ENCODE measurements at regions not wholly inside any gene's neighbourhood (a gene's known extent, or its start where the extent isn't known, plus 50 kb on each side); places are given as distances from the start of the nearest gene placed in this dataset.

DNA sequence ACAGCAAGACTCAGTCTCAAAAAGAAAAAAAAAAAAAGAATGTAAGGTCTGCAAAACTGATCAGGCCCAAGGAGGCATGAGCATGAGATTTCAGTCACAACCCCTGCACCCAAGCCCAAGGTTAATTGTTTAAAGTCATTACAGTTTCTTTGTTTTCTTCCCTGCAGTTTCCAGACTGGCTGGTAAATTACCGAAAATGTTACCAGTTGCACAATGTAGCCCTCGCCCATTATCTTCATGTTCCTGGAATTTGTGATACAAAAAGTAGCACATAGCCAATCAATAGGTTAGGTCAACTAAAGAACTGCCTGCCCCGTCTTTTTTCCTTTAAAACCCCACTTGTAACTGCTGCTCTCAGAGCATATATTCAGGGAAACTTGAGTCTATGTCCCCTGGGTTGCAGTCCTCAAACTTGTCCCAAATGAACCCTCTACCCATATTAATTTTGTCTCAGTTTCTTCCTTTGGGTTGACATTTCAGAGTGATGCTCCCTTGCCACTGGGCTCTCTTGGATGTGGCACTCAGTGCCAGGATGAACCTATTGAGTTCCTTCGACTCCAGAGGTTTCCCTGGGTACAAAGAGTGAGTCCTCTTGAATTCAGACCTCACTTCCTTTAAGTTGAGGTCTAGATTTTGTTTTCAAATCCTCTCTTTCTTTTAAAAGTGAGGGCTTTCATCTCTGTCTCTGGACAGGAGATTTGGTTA, 216.2 kb upstream of the HS6ST1 start:
- CTCF ChIA-PET: no interaction called here

GRCh38 chr2:128535953-128536352, 217.3 kb upstream of the HS6ST1 start:
- peaks cover 3 to 5% of the 10 kb centered on the region in 2 donors for H3K27me3 Mint-ChIP-seq
- Histone ChIP-seq H3K9me3 (ENCODE audit: low read length) (no peaks in the 10 kb centered on the region), H3K36me3 (ENCODE audit: insufficient read depth, low read length) (no peaks in the 10 kb centered on the region), H3K27ac (ENCODE audit: low read depth, low read length) (no peak overlapping the region), H3K4me1 (ENCODE audit: insufficient read depth, low read length) (no peaks in the 10 kb centered on the region), H3K27me3 (ENCODE audit: insufficient read depth, low read length, poor library complexity, severe bottlenecking) (no peaks in the 10 kb centered on the region), H3K4me3 (ENCODE audit: low read length) (no peak overlapping the region)
- no peak overlapping the region for H3K27ac Mint-ChIP-seq
- H3K4me1 Mint-ChIP-seq: peaks cover 1 to 4% (median 2%) of the 10 kb centered on the region in 3 donors
- DNase-seq: no peak
- ChIA-PET CTCF (no interaction called here), POLR2A (no interaction called here)
- no peak overlapping the region for H3K4me3 Mint-ChIP-seq
- H3K9me3 Mint-ChIP-seq: no peaks in the 10 kb centered on the region
- H3K36me3 Mint-ChIP-seq: no peaks in the 10 kb centered on the region

More for the DNA sequence above, 216.2 kb upstream of the HS6ST1 start:
- H3K9me3 Mint-ChIP-seq: no peaks in the 10 kb centered on the region
- POLR2A ChIA-PET: no interaction called here
- Histone ChIP-seq H3K4me3 (ENCODE audit: low read length) (no peak overlapping the region), H3K27ac (ENCODE audit: low read depth, low read length) (no peak overlapping the region), H3K36me3 (ENCODE audit: insufficient read depth, low read length) (no peaks in the 10 kb centered on the region), H3K27me3 (ENCODE audit: insufficient read depth, low read length, poor library complexity, severe bottlenecking) (no peaks in the 10 kb centered on the region), H3K9me3 (ENCODE audit: low read length) (no peaks in the 10 kb centered on the region), H3K4me1 (ENCODE audit: insufficient read depth, low read length) (no peaks in the 10 kb centered on the region)
- H3K27me3 Mint-ChIP-seq: peaks cover 5% of the 10 kb centered on the region in 2 donors
- peaks cover 1 to 5% (median 4%) of the 10 kb centered on the region in 3 donors for H3K4me1 Mint-ChIP-seq
- H3K27ac Mint-ChIP-seq: no peak overlapping the region
- H3K36me3 Mint-ChIP-seq: no peaks in the 10 kb centered on the region
- DNase-seq: no peak
- H3K4me3 Mint-ChIP-seq: peak overlapping the region in 1 of 7 donors; percentile 75

GRCh38 chr2:128536925-128537620, 218.4 kb upstream of the HS6ST1 start:
- H3K4me3 ChIP-seq (ENCODE audit: low read length): no peak overlapping the region

DNA sequence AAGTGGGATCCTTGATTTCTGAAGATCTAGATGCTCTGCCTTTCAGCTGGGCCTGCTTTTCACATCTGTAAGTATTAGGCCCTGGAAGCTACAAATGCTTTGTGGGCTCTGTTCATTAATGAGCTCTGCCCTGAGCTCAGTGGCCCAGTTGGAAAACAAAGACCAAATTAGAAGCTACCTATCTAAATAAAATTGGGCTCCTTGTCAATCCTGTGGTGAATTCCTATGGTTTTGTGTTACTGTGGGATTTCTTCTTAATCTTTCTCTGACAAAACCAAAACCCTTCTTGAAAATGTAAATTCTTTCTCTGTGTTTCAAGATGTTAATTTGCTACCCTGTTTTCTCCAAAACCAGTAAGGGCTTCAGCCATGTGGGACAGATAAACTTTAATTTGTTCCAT, 219.0 kb upstream of the HS6ST1 start:
- H3K4me1 ChIP-seq (ENCODE audit: insufficient read depth, low read length): no peaks in the 10 kb centered on the region
- POLR2A ChIA-PET: no interaction called here
- no peaks in the 10 kb centered on the region for H3K36me3 ChIP-seq (ENCODE audit: insufficient read depth, low read length)
- no peak overlapping the region for H3K27ac ChIP-seq (ENCODE audit: low read depth, low read length)
- H3K4me1 Mint-ChIP-seq: no peaks in the 10 kb centered on the region
- H3K9me3 Mint-ChIP-seq: no peaks in the 10 kb centered on the region
- H3K4me3 Mint-ChIP-seq: no peak overlapping the region
- no peak for DNase-seq
- no peaks in the 10 kb centered on the region for H3K9me3 ChIP-seq (ENCODE audit: low read length)
- H3K27me3 Mint-ChIP-seq: peaks cover 3 to 5% of the 10 kb centered on the region in 2 donors
- no peak overlapping the region for H3K4me3 ChIP-seq (ENCODE audit: low read length)
- H3K27ac Mint-ChIP-seq: no peak overlapping the region
- no peaks in the 10 kb centered on the region for H3K27me3 ChIP-seq (ENCODE audit: insufficient read depth, low read length, poor library complexity, severe bottlenecking)
- no peaks in the 10 kb centered on the region for H3K36me3 Mint-ChIP-seq
- CTCF ChIA-PET: no interaction called here

More at GRCh38 chr2:128536925-128537620, 218.4 kb upstream of the HS6ST1 start:
- DNase-seq: no peak
- Histone ChIP-seq H3K4me1 (ENCODE audit: insufficient read depth, low read length) (no peaks in the 10 kb centered on the region), H3K27me3 (ENCODE audit: insufficient read depth, low read length, poor library complexity, severe bottlenecking) (no peaks in the 10 kb centered on the region), H3K36me3 (ENCODE audit: insufficient read depth, low read length) (no peaks in the 10 kb centered on the region), H3K9me3 (ENCODE audit: low read length) (no peaks in the 10 kb centered on the region), H3K27ac (ENCODE audit: low read depth, low read length) (no peak overlapping the region)
- H3K9me3 Mint-ChIP-seq: no peaks in the 10 kb centered on the region
- no peaks in the 10 kb centered on the region for H3K4me1 Mint-ChIP-seq
- no peak overlapping the region for H3K4me3 Mint-ChIP-seq
- no peaks in the 10 kb centered on the region for H3K36me3 Mint-ChIP-seq
- H3K27ac Mint-ChIP-seq: peak overlapping the region in 1 of 8 donors; percentile 62
- ChIA-PET CTCF (no interaction called here), POLR2A (no interaction called here)
- peaks cover 3 to 5% of the 10 kb centered on the region in 2 donors for H3K27me3 Mint-ChIP-seq

DNA sequence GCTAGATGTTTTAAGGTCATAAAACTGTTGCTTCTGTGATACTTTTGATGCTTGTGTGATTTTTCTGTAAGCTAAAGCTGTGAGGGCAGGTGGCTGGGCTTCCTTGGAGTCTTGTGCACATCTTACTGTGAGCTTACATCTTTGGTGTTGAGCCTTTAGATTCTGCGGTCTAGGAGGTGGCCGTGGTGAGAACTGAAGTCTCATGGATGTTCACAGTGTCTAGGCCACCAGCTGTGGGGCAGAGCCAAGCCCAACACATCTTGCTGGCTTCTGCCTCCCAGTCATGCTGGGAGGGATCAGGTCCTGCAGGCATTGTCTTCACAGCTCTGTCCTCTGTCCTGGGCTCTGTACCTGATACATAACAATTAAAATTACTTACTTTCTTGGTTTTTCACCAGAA, 219.7 kb upstream of the HS6ST1 start:
- no peaks in the 10 kb centered on the region for H3K9me3 ChIP-seq (ENCODE audit: low read length)
- H3K4me3 Mint-ChIP-seq: no peak overlapping the region
- no peaks in the 10 kb centered on the region for H3K36me3 Mint-ChIP-seq
- ChIA-PET POLR2A (no interaction called here), CTCF (no interaction called here)
- H3K27ac ChIP-seq (ENCODE audit: low read depth, low read length): no peak overlapping the region
- no peak for DNase-seq
- H3K4me1 ChIP-seq (ENCODE audit: insufficient read depth, low read length): no peaks in the 10 kb centered on the region
- H3K27ac Mint-ChIP-seq: no peak overlapping the region
- no peaks in the 10 kb centered on the region for H3K36me3 ChIP-seq (ENCODE audit: insufficient read depth, low read length)
- no peak overlapping the region for H3K4me3 ChIP-seq (ENCODE audit: low read length)
- H3K27me3 Mint-ChIP-seq: peaks cover 3 to 5% of the 10 kb centered on the region in 2 donors
- H3K27me3 ChIP-seq (ENCODE audit: insufficient read depth, low read length, poor library complexity, severe bottlenecking): no peaks in the 10 kb centered on the region
- no peaks in the 10 kb centered on the region for H3K9me3 Mint-ChIP-seq
- no peaks in the 10 kb centered on the region for H3K4me1 Mint-ChIP-seq

GRCh38 chr2:128540670-128541069, 222.0 kb upstream of the HS6ST1 start:
- no peak overlapping the region for H3K27ac ChIP-seq (ENCODE audit: low read depth, low read length)
- POLR2A ChIA-PET: no interaction called here
- no peaks in the 10 kb centered on the region for H3K36me3 ChIP-seq (ENCODE audit: insufficient read depth, low read length)
- H3K36me3 Mint-ChIP-seq: no peaks in the 10 kb centered on the region
- H3K4me3 Mint-ChIP-seq: no peak overlapping the region
- H3K4me3 ChIP-seq (ENCODE audit: low read length): no peak overlapping the region
- no peaks in the 10 kb centered on the region for H3K27me3 ChIP-seq (ENCODE audit: insufficient read depth, low read length, poor library complexity, severe bottlenecking)
- H3K9me3 ChIP-seq (ENCODE audit: low read length): no peaks in the 10 kb centered on the region
- CTCF ChIA-PET: no interaction called here
- H3K4me1 ChIP-seq (ENCODE audit: insufficient read depth, low read length): no peaks in the 10 kb centered on the region
- H3K27ac Mint-ChIP-seq: no peak overlapping the region
- H3K4me1 Mint-ChIP-seq: no peaks in the 10 kb centered on the region
- H3K9me3 Mint-ChIP-seq: no peaks in the 10 kb centered on the region
- DNase-seq: no peak
- peaks cover 3 to 5% of the 10 kb centered on the region in 2 donors for H3K27me3 Mint-ChIP-seq

GRCh38 chr2:128541448-128541847, 222.8 kb upstream of the HS6ST1 start:
- Mint-ChIP-seq H3K27ac (no peak overlapping the region), H3K9me3 (no peaks in the 10 kb centered on the region), H3K36me3 (no peaks in the 10 kb centered on the region), H3K27me3 (peaks cover 3 to 5% of the 10 kb centered on the region in 2 donors), H3K4me1 (no peaks in the 10 kb centered on the region), H3K4me3 (no peak overlapping the region)
- no peak for DNase-seq
- Histone ChIP-seq H3K4me1 (ENCODE audit: insufficient read depth, low read length) (no peaks in the 10 kb centered on the region), H3K27me3 (ENCODE audit: insufficient read depth, low read length, poor library complexity, severe bottlenecking) (no peaks in the 10 kb centered on the region), H3K4me3 (ENCODE audit: low read length) (no peak overlapping the region), H3K9me3 (ENCODE audit: low read length) (no peaks in the 10 kb centered on the region), H3K27ac (ENCODE audit: low read depth, low read length) (no peak overlapping the region), H3K36me3 (ENCODE audit: insufficient read depth, low read length) (no peaks in the 10 kb centered on the region)
- ChIA-PET POLR2A (no interaction called here), CTCF (no interaction called here)

DNA sequence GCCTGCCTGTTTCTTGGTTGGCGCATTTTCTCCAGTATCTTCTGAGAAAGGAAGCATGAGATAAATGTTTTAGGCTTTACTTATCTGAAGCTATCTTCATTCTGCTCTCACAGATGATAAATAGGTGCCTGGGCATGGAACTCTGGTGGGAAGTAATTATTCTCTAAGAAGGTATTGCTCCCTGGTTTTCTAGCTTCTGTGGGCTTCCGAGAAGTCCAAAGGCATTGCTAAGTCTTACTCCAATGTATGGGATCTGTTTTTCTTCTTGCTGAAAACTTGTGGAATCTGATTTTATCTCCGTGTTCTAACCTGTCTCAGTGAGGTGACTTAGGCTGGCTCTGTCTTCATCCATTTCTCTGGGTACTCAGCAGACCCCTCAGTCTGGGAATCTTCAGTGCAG, 224.4 kb upstream of the HS6ST1 start:
- Mint-ChIP-seq H3K4me1 (no peaks in the 10 kb centered on the region), H3K9me3 (no peaks in the 10 kb centered on the region), H3K36me3 (no peaks in the 10 kb centered on the region), H3K27me3 (peaks cover 3 to 5% of the 10 kb centered on the region in 2 donors), H3K27ac (no peak overlapping the region), H3K4me3 (no peak overlapping the region)
- H3K27me3 ChIP-seq (ENCODE audit: insufficient read depth, low read length, poor library complexity, severe bottlenecking): no peaks in the 10 kb centered on the region
- no peak for DNase-seq
- H3K27ac ChIP-seq (ENCODE audit: low read depth, low read length): no peak overlapping the region
- H3K4me1 ChIP-seq (ENCODE audit: insufficient read depth, low read length): no peaks in the 10 kb centered on the region
- H3K9me3 ChIP-seq (ENCODE audit: low read length): no peaks in the 10 kb centered on the region
- H3K4me3 ChIP-seq (ENCODE audit: low read length): no peak overlapping the region
- H3K36me3 ChIP-seq (ENCODE audit: insufficient read depth, low read length): no peaks in the 10 kb centered on the region
- ChIA-PET POLR2A (no interaction called here), CTCF (no interaction called here)
